ENCODE measurements at regions not wholly inside any gene's neighbourhood (a gene's known extent, or its start where the extent isn't known, plus 50 kb on each side); places are given as distances from the start of the nearest gene placed in this dataset.

DNA sequence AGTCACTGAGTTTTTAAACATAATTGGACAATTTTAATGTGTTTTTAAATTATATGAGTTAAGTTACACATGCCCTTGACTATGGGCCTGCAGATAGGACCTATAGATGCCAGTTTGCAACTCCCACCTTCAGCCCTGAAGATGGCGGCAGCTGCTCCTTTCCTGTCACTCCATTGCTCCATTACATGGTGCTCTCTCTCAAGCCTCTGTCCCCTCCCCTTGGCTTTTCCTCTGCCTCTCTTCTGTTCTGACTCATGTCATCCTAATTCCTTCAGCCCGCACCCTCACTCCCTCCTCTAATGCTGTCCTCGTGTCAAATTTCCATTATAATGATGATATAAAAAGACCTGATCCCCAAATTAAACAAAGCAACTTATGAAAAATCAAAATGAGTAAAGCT lies 133.7 kb upstream of the HNRNPA3 start:
- TF ChIP-seq RFX5 (IDR thresholded peaks at IDR 0.05) (no peak), CHD4 (IDR thresholded peaks at IDR 0.05; ENCODE audit: borderline replicate concordance) (no peak)

Data from A549 (cell line).